ENCODE measurements at regions not wholly inside any gene's neighbourhood (a gene's known extent, or its start where the extent isn't known, plus 50 kb on each side); places are given as distances from the start of the nearest gene placed in this dataset.

DNA sequence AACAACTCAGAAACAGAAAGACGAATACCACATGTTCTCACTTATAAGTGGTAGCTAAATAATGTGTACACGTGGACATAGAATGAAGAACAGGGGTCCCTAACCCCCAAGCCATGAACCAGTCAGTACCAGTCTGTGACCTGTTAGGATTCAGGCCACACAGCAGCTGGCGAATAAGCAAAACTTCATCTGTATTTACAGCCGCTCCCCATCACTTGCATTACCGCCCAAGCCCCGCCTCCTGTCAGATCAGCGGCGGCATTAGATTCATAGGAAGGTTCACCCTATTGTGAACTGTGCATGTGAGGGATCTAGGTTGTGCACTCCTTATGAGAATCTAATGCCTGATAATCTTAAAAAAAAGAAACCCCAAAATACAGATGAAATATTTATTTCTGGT is 1128.7 kb downstream of the NLGN4X start:
- H3K4me3 ChIP-seq (ENCODE audit: insufficient read depth, low read depth, low read length): no peak overlapping the region
- no peaks in the 10 kb centered on the region for H3K27me3 ChIP-seq (ENCODE audit: control insufficient read depth, insufficient read depth, low read length)
- no peaks in the 10 kb centered on the region for H3K36me3 ChIP-seq (replicated peaks; ENCODE audit: control insufficient read depth, insufficient read depth, low read length)
- no peak for DNase-seq

- H3K27me3 ChIP-seq (ENCODE audit: control insufficient read depth, insufficient read depth, low read length): no peaks in the 10 kb centered on the region
- H3K4me3 ChIP-seq (ENCODE audit: insufficient read depth, low read depth, low read length): no peak overlapping the region
- DNase-seq: no peak
- no peaks in the 10 kb centered on the region for H3K36me3 ChIP-seq (replicated peaks; ENCODE audit: control insufficient read depth, insufficient read depth, low read length)
These were observed 1142.3 kb downstream of the NLGN4X start for GRCh38 chrX:5086388-5086787.

DNA sequence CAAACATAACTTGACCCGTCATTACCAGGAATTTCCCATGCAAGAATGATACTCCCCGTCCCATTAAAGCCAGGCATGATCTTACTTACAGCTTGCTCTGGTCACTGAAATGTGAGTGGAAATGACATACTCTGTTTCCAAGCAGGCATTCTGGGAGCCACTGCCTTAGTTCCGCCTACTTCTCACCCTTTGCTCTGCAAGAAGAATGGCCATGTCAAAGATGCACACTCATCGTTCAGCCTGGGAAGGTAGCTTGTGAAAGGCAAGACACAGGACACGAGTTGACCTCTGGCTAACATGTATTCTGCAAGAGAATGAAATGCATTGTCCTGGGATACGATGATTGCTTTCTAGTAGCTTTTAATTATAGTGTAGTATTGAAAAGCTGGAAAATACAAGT is 1144.4 kb downstream of the NLGN4X start:
- DNase-seq: no peak

DNA sequence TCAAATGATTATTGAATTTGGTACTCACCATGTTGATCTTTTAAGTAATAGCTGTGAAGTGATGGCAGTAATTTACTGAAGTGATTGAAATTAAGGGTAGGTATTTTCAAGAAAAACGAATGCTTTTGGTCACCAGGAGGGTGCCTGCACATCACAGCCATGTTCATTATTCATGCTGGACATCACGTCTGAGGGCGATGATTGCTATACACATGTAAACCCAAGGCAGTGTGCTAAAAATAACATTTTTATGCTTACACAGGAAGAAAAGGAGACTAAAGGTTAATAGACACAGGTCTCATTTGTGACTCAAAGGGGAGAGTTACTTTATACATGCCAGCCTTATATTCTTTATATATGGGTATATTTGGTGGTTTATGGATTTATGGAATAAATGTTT is 1146.0 kb downstream of the NLGN4X start:
- no peak overlapping the region for H3K4me3 ChIP-seq (ENCODE audit: insufficient read depth, low read depth, low read length)
- no peaks in the 10 kb centered on the region for H3K27me3 ChIP-seq (ENCODE audit: control insufficient read depth, insufficient read depth, low read length)
- DNase-seq: no peak
- H3K36me3 ChIP-seq (replicated peaks; ENCODE audit: control insufficient read depth, insufficient read depth, low read length): no peaks in the 10 kb centered on the region

More for the DNA sequence above, 1144.4 kb downstream of the NLGN4X start:
- Histone ChIP-seq H3K27me3 (ENCODE audit: control insufficient read depth, insufficient read depth, low read length) (no peaks in the 10 kb centered on the region), H3K4me3 (ENCODE audit: insufficient read depth, low read depth, low read length) (no peak overlapping the region), H3K36me3 (replicated peaks; ENCODE audit: control insufficient read depth, insufficient read depth, low read length) (no peaks in the 10 kb centered on the region)

- DNase-seq: no peak
- no peaks in the 10 kb centered on the region for H3K27me3 ChIP-seq (ENCODE audit: control insufficient read depth, insufficient read depth, low read length)
- H3K36me3 ChIP-seq (replicated peaks; ENCODE audit: control insufficient read depth, insufficient read depth, low read length): no peaks in the 10 kb centered on the region
- no peak overlapping the region for H3K4me3 ChIP-seq (ENCODE audit: insufficient read depth, low read depth, low read length)
These were observed 1147.9 kb downstream of the NLGN4X start for GRCh38 chrX:5080791-5081190.

GRCh38 chrX:5068550-5068949 is 1160.1 kb downstream of the NLGN4X start:
- DNase-seq: no peak

GRCh38 chrX:5057786-5058185 is 1170.9 kb downstream of the NLGN4X start:
- Histone ChIP-seq H3K27me3 (ENCODE audit: control insufficient read depth, insufficient read depth, low read length) (no peaks in the 10 kb centered on the region), H3K4me3 (ENCODE audit: insufficient read depth, low read depth, low read length) (no peak overlapping the region), H3K36me3 (replicated peaks; ENCODE audit: control insufficient read depth, insufficient read depth, low read length) (no peaks in the 10 kb centered on the region)
- DNase-seq: no peak

More at GRCh38 chrX:5068550-5068949, 1160.1 kb downstream of the NLGN4X start:
- no peak overlapping the region for H3K4me3 ChIP-seq (ENCODE audit: insufficient read depth, low read depth, low read length)
- H3K27me3 ChIP-seq (ENCODE audit: control insufficient read depth, insufficient read depth, low read length): no peaks in the 10 kb centered on the region
- H3K36me3 ChIP-seq (replicated peaks; ENCODE audit: control insufficient read depth, insufficient read depth, low read length): no peaks in the 10 kb centered on the region

DNA sequence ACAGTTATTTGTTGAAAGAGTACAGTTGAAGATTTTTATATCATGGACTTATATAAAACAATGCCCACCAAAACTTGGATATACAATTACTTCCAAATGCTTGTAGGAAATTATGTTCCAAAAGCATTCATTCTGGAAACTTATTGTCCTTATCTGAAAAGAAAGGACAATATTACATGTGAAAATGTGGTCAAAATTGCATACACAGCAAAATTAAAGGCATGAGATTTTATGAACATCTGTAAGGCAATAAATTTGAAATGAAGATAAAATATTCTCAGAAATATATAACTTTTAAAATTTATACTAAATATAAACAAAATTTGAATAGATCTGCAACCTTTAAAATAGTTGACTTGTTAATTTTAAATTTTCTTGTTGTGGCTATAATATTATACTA is 1173.8 kb downstream of the NLGN4X start:
- DNase-seq: no peak
- Histone ChIP-seq H3K4me3 (ENCODE audit: insufficient read depth, low read depth, low read length) (no peak overlapping the region), H3K27me3 (ENCODE audit: control insufficient read depth, insufficient read depth, low read length) (no peaks in the 10 kb centered on the region), H3K36me3 (replicated peaks; ENCODE audit: control insufficient read depth, insufficient read depth, low read length) (no peaks in the 10 kb centered on the region)

DNA sequence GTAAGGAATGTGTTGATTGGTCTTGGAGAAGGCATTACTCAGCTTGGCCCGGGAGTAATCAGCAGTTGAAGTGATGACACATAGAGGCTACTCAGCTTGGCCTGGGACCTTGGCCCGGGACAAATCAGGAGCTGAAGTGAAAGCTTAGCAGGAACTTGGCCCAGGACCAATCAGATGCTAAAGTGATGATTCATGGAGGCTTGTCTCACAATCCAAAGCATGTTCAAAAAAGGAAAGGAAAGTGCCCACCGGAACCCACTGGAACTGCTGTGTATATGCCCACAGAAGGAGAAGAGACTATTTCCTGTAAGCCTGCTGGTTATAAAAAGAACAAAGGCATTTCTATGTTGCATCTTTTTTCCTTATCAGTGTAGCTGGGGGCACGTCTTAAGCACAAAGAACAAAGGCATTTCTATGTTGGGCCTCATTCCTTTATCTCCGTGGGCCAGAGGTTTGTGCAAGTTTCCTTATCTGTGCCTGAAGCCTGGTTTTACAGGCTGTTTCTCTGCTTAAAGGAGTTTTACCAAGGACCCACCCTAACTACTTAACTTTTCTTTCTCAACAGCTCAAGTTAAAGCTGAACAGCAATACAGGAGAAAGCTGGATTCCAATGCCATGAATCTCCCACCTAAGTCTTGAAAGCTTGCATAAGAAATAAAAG is 1176.7 kb downstream of the NLGN4X start:
- Histone ChIP-seq H3K36me3 (replicated peaks; ENCODE audit: control insufficient read depth, insufficient read depth, low read length) (no peaks in the 10 kb centered on the region), H3K27me3 (ENCODE audit: control insufficient read depth, insufficient read depth, low read length) (no peaks in the 10 kb centered on the region), H3K4me3 (ENCODE audit: insufficient read depth, low read depth, low read length) (no peak overlapping the region)
- DNase-seq: no peak

- Histone ChIP-seq H3K36me3 (replicated peaks; ENCODE audit: control insufficient read depth, insufficient read depth, low read length) (no peaks in the 10 kb centered on the region), H3K27me3 (ENCODE audit: control insufficient read depth, insufficient read depth, low read length) (no peaks in the 10 kb centered on the region), H3K4me3 (ENCODE audit: insufficient read depth, low read depth, low read length) (no peak overlapping the region)
- DNase-seq: no peak
These were observed 1186.1 kb downstream of the NLGN4X start for GRCh38 chrX:5042563-5042962.

- no peaks in the 10 kb centered on the region for H3K36me3 ChIP-seq (replicated peaks; ENCODE audit: control insufficient read depth, insufficient read depth, low read length)
These were observed 1196.9 kb downstream of the NLGN4X start for GRCh38 chrX:5031792-5032191.

GRCh38 chrX:5015451-5015850 is 1213.2 kb downstream of the NLGN4X start:
- DNase-seq: no peak
- Histone ChIP-seq H3K36me3 (replicated peaks; ENCODE audit: control insufficient read depth, insufficient read depth, low read length) (no peaks in the 10 kb centered on the region), H3K27me3 (ENCODE audit: control insufficient read depth, insufficient read depth, low read length) (no peaks in the 10 kb centered on the region), H3K4me3 (ENCODE audit: insufficient read depth, low read depth, low read length) (no peak overlapping the region)

More at GRCh38 chrX:5031792-5032191, 1196.9 kb downstream of the NLGN4X start:
- H3K4me3 ChIP-seq (ENCODE audit: insufficient read depth, low read depth, low read length): no peak overlapping the region
- DNase-seq: no peak
- H3K27me3 ChIP-seq (ENCODE audit: control insufficient read depth, insufficient read depth, low read length): no peaks in the 10 kb centered on the region

DNA sequence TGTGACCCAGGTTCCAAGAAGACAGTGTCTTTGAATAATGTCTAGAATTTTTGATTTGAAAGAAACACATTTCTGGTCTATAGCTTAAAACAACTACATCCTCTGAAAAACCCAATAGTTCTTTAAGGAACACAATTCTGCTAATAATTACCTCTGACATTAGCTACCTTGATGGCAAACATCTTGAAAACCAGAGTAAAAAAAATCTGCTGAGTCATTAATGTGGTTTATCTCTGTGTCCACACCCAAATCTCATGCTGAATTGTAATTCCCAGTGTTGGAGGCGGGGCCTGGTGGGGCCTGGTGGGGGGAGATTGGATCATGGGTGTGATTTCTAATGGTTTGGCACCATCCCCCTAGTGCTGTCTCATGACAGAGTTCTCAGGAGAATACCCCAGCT is 1233.8 kb downstream of the NLGN4X start:
- DNase-seq: no peak
- no peak overlapping the region for H3K4me3 ChIP-seq (ENCODE audit: insufficient read depth, low read depth, low read length)
- H3K36me3 ChIP-seq (replicated peaks; ENCODE audit: control insufficient read depth, insufficient read depth, low read length): no peaks in the 10 kb centered on the region
- no peaks in the 10 kb centered on the region for H3K27me3 ChIP-seq (ENCODE audit: control insufficient read depth, insufficient read depth, low read length)

DNA sequence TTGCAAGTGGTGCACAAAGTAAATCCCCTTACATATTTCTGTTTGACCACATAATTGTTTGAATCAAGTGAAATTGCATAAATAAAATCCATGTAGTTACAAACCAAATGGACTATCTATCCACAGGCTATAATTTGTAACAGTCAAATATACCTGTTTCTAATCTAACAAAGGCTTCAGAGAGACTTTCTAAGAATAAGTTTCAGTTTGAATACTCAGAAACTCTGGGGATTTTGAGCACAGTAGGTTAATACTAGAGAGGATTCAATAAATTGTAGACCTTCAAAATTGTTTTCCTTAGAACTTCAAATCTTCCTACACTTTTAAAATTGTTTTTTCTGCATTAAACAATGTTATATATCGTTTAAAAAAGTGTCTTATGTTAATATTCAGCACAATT is 1250.1 kb downstream of the NLGN4X start:
- no peaks in the 10 kb centered on the region for H3K27me3 ChIP-seq (ENCODE audit: control insufficient read depth, insufficient read depth, low read length)
- H3K4me3 ChIP-seq (ENCODE audit: insufficient read depth, low read depth, low read length): no peak overlapping the region
- DNase-seq: no peak
- no peaks in the 10 kb centered on the region for H3K36me3 ChIP-seq (replicated peaks; ENCODE audit: control insufficient read depth, insufficient read depth, low read length)

DNA sequence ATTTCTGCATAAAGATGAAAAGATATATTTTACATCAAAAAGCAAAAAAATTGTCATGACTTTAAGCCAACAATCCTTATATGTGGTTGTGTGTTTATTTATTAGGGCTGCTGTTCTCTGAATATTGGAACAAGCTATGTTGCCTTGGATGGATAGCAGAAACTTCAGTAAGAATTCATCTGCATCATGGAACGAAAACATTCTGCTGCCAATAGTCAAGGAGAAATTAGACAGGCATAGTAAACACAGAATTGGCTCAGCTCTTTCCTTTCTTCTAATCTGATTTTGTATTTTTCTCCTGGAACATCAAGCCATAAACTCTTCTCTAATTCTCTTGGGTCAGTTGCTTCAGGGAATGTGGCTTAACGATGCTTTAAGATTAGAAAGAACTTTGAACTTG is 1257.0 kb downstream of the NLGN4X start:
- Histone ChIP-seq H3K27me3 (ENCODE audit: control insufficient read depth, insufficient read depth, low read length) (no peaks in the 10 kb centered on the region), H3K36me3 (replicated peaks; ENCODE audit: control insufficient read depth, insufficient read depth, low read length) (no peaks in the 10 kb centered on the region), H3K4me3 (ENCODE audit: insufficient read depth, low read depth, low read length) (no peak overlapping the region)
- no peak for DNase-seq

GRCh38 chrX:4964112-4964511 is 1250.7 kb upstream of the PRKX start:
- Histone ChIP-seq H3K27me3 (ENCODE audit: control insufficient read depth, insufficient read depth, low read length) (no peaks in the 10 kb centered on the region), H3K4me3 (ENCODE audit: insufficient read depth, low read depth, low read length) (no peak overlapping the region), H3K36me3 (replicated peaks; ENCODE audit: control insufficient read depth, insufficient read depth, low read length) (no peaks in the 10 kb centered on the region)
- no peak for DNase-seq

Measured in H7 (cell line).